ENCODE measurements at regions not wholly inside any gene's neighbourhood (a gene's known extent, or its start where the extent isn't known, plus 50 kb on each side); places are given as distances from the start of the nearest gene placed in this dataset.

DNA sequence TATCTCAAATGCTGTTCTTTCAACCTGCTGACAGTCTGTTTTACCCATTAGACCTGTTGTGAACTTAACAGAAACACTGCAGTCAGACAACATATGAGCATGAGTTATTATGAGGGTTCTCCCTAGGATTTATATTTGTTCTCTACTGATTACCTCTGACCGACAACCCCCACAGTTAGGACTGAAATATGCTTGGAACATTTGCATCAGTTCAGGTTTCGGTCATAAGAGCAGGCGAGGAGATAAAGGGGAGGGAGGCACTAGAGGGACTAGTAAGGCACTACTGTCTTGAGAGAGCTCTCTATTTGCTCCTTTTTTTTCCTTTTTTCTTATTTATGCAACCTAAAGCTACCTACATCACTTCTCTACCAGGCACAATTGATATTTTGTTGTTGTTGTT is 133.2 kb upstream of the REG3G start:
- no peak for TF ChIP-seq FOXK2 (IDR thresholded peaks at IDR 0.05)
- no peak for TF ChIP-seq RFX1 (IDR thresholded peaks at IDR 0.05)
- TF ChIP-seq TOE1 (CRISPR knock-in tag; IDR thresholded peaks at IDR 0.05) = no peak
- TF ChIP-seq, protein P1, sequence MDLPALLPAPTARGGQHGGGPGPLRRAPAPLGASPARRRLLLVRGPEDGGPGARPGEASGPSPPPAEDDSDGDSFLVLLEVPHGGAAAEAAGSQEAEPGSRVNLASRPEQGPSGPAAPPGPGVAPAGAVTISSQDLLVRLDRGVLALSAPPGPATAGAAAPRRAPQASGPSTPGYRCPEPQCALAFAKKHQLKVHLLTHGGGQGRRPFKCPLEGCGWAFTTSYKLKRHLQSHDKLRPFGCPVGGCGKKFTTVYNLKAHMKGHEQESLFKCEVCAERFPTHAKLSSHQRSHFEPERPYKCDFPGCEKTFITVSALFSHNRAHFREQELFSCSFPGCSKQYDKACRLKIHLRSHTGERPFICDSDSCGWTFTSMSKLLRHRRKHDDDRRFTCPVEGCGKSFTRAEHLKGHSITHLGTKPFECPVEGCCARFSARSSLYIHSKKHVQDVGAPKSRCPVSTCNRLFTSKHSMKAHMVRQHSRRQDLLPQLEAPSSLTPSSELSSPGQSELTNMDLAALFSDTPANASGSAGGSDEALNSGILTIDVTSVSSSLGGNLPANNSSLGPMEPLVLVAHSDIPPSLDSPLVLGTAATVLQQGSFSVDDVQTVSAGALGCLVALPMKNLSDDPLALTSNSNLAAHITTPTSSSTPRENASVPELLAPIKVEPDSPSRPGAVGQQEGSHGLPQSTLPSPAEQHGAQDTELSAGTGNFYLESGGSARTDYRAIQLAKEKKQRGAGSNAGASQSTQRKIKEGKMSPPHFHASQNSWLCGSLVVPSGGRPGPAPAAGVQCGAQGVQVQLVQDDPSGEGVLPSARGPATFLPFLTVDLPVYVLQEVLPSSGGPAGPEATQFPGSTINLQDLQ (CRISPR knock-in tag; IDR thresholded peaks at IDR 0.05) = no peak
- no peak for TF ChIP-seq ZFX (CRISPR knock-in tag; IDR thresholded peaks at IDR 0.05; ENCODE audit: low read depth)
- TF ChIP-seq ZNF589 (CRISPR knock-in tag; conservative IDR thresholded peaks at IDR 0.05) = no peak
- no peak for TF ChIP-seq NFE2L1 (CRISPR knock-in tag; IDR thresholded peaks at IDR 0.05; ENCODE audit: borderline replicate concordance)
- TF ChIP-seq, protein P2, sequence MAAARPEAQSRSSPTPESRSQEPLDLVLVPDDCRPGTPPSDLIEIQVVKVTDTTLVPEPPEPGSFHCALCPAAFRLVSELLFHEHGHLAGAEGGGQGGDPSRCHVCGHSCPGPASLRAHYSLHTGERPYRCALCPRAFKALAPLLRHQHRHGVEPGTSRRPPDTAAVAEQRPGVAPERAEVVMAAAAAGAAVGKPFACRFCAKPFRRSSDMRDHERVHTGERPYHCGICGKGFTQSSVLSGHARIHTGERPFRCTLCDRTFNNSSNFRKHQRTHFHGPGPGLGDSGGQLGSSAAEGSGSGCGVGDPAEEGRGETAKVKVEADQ (CRISPR knock-in tag; IDR thresholded peaks at IDR 0.05; ENCODE audit: borderline replicate concordance) = no peak
- no peak for TF ChIP-seq SAFB2 (CRISPR knock-in tag; IDR thresholded peaks at IDR 0.05; ENCODE audit: borderline replicate concordance, low read depth)
- TF ChIP-seq ZFP37 (CRISPR knock-in tag; IDR thresholded peaks at IDR 0.05; ENCODE audit: borderline replicate concordance) = no peak
- TF ChIP-seq KDM5A (IDR thresholded peaks at IDR 0.05; ENCODE audit: borderline replicate concordance, low read length) = no peak
- Histone ChIP-seq H3K79me2 (ENCODE audit: insufficient read depth, low read length) (no peaks in the 10 kb centered on the region), H3K4me1 (ENCODE audit: insufficient read depth, low read length) (no peaks in the 10 kb centered on the region), H2AFZ (ENCODE audit: low read length) (no peak overlapping the region), H3K4me3 (replicated peaks in 1 of 3; ENCODE audit: insufficient read depth in 1 of 3, low read depth in 2 of 3, low read length in 3 of 3) (no peak overlapping the region), H3K9me3 (ENCODE audit: low read length) (no peaks in the 10 kb centered on the region), H3K36me3 (replicated peaks in 1 of 2; ENCODE audit: control insufficient read depth in 1 of 2, insufficient read depth in 2 of 2, low read length in 2 of 2) (no peaks in the 10 kb centered on the region), H3K9ac (ENCODE audit: insufficient read depth, low read depth, low read length) (no peak overlapping the region), H3K27ac (ENCODE audit: extremely low read length, insufficient read depth, low read length) (no peak overlapping the region), H3K4me2 (ENCODE audit: low read depth, low read length) (no peak overlapping the region), H4K20me1 (ENCODE audit: insufficient read depth, low read length) (no peaks in the 10 kb centered on the region), H3K27me3 (ENCODE audit: control insufficient read depth in 1 of 2, insufficient read depth in 2 of 2, low read length in 2 of 2) (peaks cover 0 to 14% of the 10 kb centered on the region in 2 experiments; a peak in 1 of 5 replicates)
- FAIRE-seq = no peak
- DNase-seq (ENCODE audit: low spot score) = no peak
- CTCF ChIA-PET (ENCODE audit: low intra/inter-chr PET ratio, low total read pairs) = no interaction called here
- BruUV-seq (replicated peaks) = no TSS peak
- WGBS (ENCODE audit: low lambda C conversion rate) = 3% methylated on average over 3 of the region's 3 CpGs
- ATAC-seq = no peak
- in situ Hi-C loops (cut with HindIII; ENCODE audit: extremely low pct_ligation_motif_present, low pct_unique_long_range_greater_than_20kb) = no loop called here
- intact Hi-C loops (cut with micrococcal nuclease; ENCODE audit: unreplicated experiment) = no loop called here
- POLR2A ChIA-PET = no interaction called here

All from HepG2 (cell line).